Lower leg skin (tissue), 4 donors: ENCODE measurements at regions not wholly inside any gene's neighbourhood (a gene's known extent, or its start where the extent isn't known, plus 50 kb on each side); places are given as distances from the start of the nearest gene placed in this dataset.

ENCODE experiments used
- DNase-seq, 2 donors: peaks; one replicate each; pipeline ENCODE4 v3.0.0-alpha.2; 2019; ENCODE audit warnings: low spot score in 2 of 2
- H3K4me3 ChIP-seq: fragments of 200-600 bp; sonication (generic); 2 replicates; pipeline ENCODE4 v1.5.1; 2017; ENCODE audit warnings: mild to moderate bottlenecking, low read depth; ENCODE audit not compliant: poor library complexity, severe bottlenecking
- CTCF ChIP-seq, 3 donors: fragments of 450-650 bp; IDR thresholded peaks; one replicate each; pipeline ENCODE4 v1.5.1; 2016; ENCODE audit warnings: antibody characterized with exemption in 3 of 3, mild to moderate bottlenecking in 3 of 3, moderate library complexity in 2 of 3
- POLR2A ChIP-seq, 2 donors: fragments of 450-650 bp; IDR thresholded peaks; one replicate each; pipeline ENCODE4 v1.6.1; 2016 to 2017; ENCODE audit warnings: antibody characterized with exemption in 2 of 2, mild to moderate bottlenecking in 1 of 2, moderate library complexity in 1 of 2
- WGBS, 2 donors: methylation state at CpG; one replicate each; pipeline ENCODE4 v1.1.5; 2018; 5-methylcytosine and 5-hydroxymethylcytosine counted together
- intact Hi-C: fragments of 100-400 bp; cut with DNase I; formaldehyde crosslinking; loops from one replicate; pipeline ENCODE4 v1.15.0; 2023; ENCODE audit warnings: low total_unique reads

DNA sequence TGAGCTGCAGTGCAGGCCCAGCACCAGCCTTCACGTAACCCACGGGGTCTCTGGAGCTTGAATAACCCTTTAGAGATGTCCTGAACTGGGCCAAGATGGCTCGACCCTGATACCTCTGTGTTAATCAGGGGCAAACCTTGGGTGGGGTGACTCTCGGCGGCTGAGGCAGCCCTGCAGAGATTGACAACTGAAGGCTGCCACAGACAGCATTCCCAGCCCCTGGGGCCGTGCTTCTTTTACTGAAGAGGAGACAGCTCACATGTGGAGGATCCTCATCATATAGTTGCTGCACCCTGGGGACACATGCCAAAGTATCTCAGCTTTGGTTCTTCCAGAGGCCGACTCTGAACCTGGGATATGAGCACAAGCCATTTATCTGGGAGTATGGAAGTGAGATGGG lies 57.3 kb upstream of the PTGFRN start:
- DNase-seq, result no peak
- 78 to 79% methylated on average over 7 of the region's 7 CpGs for WGBS, 2 donors
- no peak overlapping the region for H3K4me3 ChIP-seq
- no peak for TF ChIP-seq CTCF (IDR thresholded peaks at IDR 0.05)
- no peak for TF ChIP-seq POLR2A (IDR thresholded peaks at IDR 0.05)
- intact Hi-C loops, result loop anchor here (10.0 kb wide), 1 partner anchor 202 kb away; no protein-coding TSS in a partner anchor

- intact Hi-C loops, result loop anchor here (10.0 kb wide), 1 partner anchor 202 kb away; no protein-coding TSS in a partner anchor
- WGBS, 2 donors, result 80 to 93% methylated on average over 3 of the region's 3 CpGs
- DNase-seq, result no peak
- no peak overlapping the region for H3K4me3 ChIP-seq
- TF ChIP-seq POLR2A (IDR thresholded peaks at IDR 0.05), result no peak
- no peak for TF ChIP-seq CTCF (IDR thresholded peaks at IDR 0.05)
Measured at GRCh38 chr1:116852910-116853309, 56.8 kb upstream of the PTGFRN start.

- DNase-seq, result no peak
- H3K4me3 ChIP-seq, result no peak overlapping the region
- no peak for TF ChIP-seq POLR2A (IDR thresholded peaks at IDR 0.05)
- intact Hi-C loops, result loop anchor here (10.0 kb wide), 1 partner anchor 201 kb away; no protein-coding TSS in a partner anchor
- WGBS, 2 donors, result 42 to 59% methylated on average over 4 of the region's 4 CpGs
Measured at GRCh38 chr1:116853680-116854402, 55.9 kb upstream of the PTGFRN start.

- 49 to 53% methylated on average over 2 of the region's 2 CpGs for WGBS, 2 donors
- intact Hi-C loops, result loop anchor here (10.0 kb wide), 1 partner anchor 200 kb away; no protein-coding TSS in a partner anchor
- TF ChIP-seq CTCF (IDR thresholded peaks at IDR 0.05) (no peak), POLR2A (IDR thresholded peaks at IDR 0.05) (no peak)
- H3K4me3 ChIP-seq, result no peak overlapping the region
- no peak for DNase-seq
Measured at GRCh38 chr1:116854403-116854690, 55.4 kb upstream of the PTGFRN start.

DNA sequence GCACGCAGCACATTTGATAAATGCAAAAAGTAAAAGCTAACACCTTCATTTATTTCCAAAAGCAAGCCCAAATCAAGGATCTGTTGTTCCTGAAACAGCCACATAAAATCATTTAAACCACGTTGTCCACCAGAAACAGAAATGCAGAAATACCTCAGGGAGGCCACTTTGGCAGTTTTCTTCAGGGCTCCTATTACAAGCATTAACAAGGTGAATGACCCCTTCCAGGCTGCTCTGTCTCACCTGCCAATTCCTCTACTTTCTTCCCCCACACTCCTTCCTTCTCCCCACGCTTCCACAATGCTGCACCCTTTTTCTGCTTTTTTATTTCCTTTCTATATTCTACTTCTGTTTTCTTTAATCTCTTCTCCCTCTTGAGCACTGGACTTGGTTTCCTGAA lies 55.0 kb upstream of the PTGFRN start:
- no peak overlapping the region for H3K4me3 ChIP-seq
- intact Hi-C loops, result loop anchor here (10.0 kb wide), 1 partner anchor 200 kb away; no protein-coding TSS in a partner anchor
- no peak for DNase-seq
- TF ChIP-seq CTCF (IDR thresholded peaks at IDR 0.05), result no peak
- TF ChIP-seq POLR2A (IDR thresholded peaks at IDR 0.05), result no peak
- WGBS, 2 donors, result 60 to 68% methylated on average over 3 of the region's 3 CpGs

DNA sequence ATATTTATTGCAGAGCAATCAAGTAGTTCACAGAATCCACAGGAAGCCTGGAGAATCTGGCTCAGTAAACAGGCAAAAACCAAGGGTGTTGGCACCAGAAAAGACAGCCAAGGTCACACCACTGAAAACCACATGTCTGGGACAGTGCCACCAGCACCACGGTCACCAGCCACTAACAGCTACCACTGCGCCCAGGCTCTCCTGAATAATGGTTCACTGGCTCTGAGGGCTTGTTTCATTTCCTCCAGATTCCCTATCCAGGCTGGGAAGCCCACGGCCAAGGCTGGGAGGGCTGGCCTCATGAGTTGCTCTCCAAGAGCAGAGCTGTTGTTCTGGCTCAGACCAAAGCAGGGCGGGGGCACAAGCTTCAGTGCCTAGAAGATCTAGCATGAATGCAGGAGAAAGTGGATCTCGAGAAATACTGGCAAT lies 54.5 kb upstream of the PTGFRN start:
- intact Hi-C loops, result loop anchor here (10.0 kb wide), 1 partner anchor 200 kb away; no protein-coding TSS in a partner anchor
- no peak for DNase-seq
- H3K4me3 ChIP-seq, result no peak overlapping the region
- TF ChIP-seq POLR2A (IDR thresholded peaks at IDR 0.05) (no peak), CTCF (IDR thresholded peaks at IDR 0.05) (no peak)
- 21 to 24% methylated on average over 5 of the region's 5 CpGs for WGBS, 2 donors
